Glutamatergic neuron (in vitro differentiated cells): ENCODE measurements at regions not wholly inside any gene's neighbourhood (a gene's known extent, or its start where the extent isn't known, plus 50 kb on each side); places are given as distances from the start of the nearest gene placed in this dataset.

ENCODE experiments used
- DNase-seq: peaks from one replicate; pipeline ENCODE4 v3.0.0; 2022
- H3K27ac Mint-ChIP-seq: one replicate; pipeline ENCODE4 v1.8.0; 2020; ENCODE audit warnings: mild to moderate bottlenecking, mixed read lengths, inconsistent platforms; ENCODE audit not compliant: unreplicated experiment
- H3K27me3 Mint-ChIP-seq: one replicate; pipeline ENCODE4 v1.8.0; 2020; ENCODE audit warnings: mild to moderate bottlenecking, moderate library complexity, mixed read lengths, inconsistent platforms; ENCODE audit not compliant: unreplicated experiment
- H3K36me3 Mint-ChIP-seq: one replicate; pipeline ENCODE4 v1.8.0; 2020; ENCODE audit warnings: mild to moderate bottlenecking, mixed read lengths, inconsistent platforms; ENCODE audit not compliant: unreplicated experiment
- H3K4me1 Mint-ChIP-seq: one replicate; pipeline ENCODE4 v1.8.0; 2020; ENCODE audit warnings: mild to moderate bottlenecking, low read depth, mixed read lengths, inconsistent platforms; ENCODE audit not compliant: unreplicated experiment
- H3K4me3 Mint-ChIP-seq: one replicate; pipeline ENCODE4 v1.8.0; 2020; ENCODE audit warnings: mild to moderate bottlenecking, mixed read lengths, inconsistent platforms; ENCODE audit not compliant: unreplicated experiment
- H3K9me3 Mint-ChIP-seq: one replicate; pipeline ENCODE4 v1.8.0; 2020; ENCODE audit warnings: mild to moderate bottlenecking, moderate library complexity, mixed read lengths, inconsistent platforms; ENCODE audit not compliant: unreplicated experiment
- TF ChIP-seq, protein P1 (sequence below): fragments of 200-600 bp; sonication (generic); IDR thresholded peaks from one replicate; pipeline ENCODE4 v1.5.0; 2021; ENCODE audit not compliant: partially characterized antibody, unreplicated experiment

DNA sequence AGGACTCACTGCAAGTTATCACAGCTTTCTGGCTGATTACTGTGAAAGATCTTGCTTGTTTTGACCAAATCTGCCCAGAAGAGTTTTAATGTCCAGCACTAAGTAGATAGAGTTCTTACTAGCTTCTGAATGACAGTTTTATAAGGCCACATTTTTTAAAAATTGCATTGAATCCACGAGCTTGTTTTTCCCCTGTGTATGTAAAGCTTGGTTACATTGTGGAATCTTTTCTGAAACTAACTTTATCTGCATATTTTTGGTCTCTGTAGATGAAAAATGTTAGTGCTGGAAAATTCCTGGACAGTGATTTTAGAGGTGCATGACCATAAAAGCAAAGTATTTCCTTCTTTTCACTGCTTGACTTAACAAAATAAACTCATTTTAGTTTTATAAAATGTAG is 650.3 kb upstream of the FAM241A start:
- H3K4me3 Mint-ChIP-seq = no peak overlapping the region
- TF ChIP-seq, protein P1, sequence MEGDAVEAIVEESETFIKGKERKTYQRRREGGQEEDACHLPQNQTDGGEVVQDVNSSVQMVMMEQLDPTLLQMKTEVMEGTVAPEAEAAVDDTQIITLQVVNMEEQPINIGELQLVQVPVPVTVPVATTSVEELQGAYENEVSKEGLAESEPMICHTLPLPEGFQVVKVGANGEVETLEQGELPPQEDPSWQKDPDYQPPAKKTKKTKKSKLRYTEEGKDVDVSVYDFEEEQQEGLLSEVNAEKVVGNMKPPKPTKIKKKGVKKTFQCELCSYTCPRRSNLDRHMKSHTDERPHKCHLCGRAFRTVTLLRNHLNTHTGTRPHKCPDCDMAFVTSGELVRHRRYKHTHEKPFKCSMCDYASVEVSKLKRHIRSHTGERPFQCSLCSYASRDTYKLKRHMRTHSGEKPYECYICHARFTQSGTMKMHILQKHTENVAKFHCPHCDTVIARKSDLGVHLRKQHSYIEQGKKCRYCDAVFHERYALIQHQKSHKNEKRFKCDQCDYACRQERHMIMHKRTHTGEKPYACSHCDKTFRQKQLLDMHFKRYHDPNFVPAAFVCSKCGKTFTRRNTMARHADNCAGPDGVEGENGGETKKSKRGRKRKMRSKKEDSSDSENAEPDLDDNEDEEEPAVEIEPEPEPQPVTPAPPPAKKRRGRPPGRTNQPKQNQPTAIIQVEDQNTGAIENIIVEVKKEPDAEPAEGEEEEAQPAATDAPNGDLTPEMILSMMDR = no peak
- H3K36me3 Mint-ChIP-seq = no peaks in the 10 kb centered on the region
- DNase-seq = no peak
- peaks cover 5% of the 10 kb centered on the region for H3K27me3 Mint-ChIP-seq
- H3K4me1 Mint-ChIP-seq = no peaks in the 10 kb centered on the region
- H3K27ac Mint-ChIP-seq = no peak overlapping the region
- no peaks in the 10 kb centered on the region for H3K9me3 Mint-ChIP-seq

DNA sequence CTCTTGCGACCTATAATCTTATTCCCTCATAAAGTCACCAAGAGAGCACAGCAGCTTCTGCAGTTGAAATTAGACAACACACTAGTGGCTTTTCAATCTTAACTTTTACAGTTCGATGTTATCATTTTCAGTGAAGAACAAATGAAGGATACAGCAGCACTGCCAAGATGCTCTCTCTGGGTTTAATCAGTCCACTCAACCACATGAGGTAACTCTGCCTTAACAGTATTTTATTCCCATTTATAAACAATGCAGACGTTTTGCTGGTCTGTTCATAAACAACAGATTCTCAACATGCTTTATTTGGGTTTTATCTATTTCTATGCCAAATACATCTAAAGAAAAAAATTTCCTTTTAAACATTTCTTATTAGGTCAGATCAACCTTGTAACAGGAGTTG is 646.0 kb upstream of the FAM241A start:
- no peaks in the 10 kb centered on the region for H3K36me3 Mint-ChIP-seq

DNA sequence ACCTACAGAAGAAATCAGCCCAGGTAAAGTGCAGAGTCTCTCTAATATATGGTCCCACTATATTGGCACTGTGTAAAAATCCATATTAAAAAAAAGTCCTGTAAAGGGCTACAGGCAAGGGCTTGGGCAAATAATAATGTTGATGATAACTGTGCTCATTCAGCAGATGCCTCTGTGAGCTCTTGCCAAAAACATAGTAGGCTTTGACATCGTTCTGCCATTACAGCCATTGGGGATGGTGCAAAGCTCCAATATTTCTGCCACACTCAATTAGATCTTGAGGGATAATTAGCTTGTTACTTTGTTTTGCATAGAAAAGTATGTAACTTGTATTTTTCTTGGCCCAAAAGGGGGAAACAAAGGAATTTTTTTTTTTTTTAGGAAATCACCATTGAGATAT is 645.5 kb upstream of the FAM241A start:
- DNase-seq = no peak
- Mint-ChIP-seq H3K4me3 (no peak overlapping the region), H3K4me1 (no peaks in the 10 kb centered on the region), H3K9me3 (peaks cover 2% of the 10 kb centered on the region), H3K27me3 (peaks cover 3% of the 10 kb centered on the region), H3K36me3 (no peaks in the 10 kb centered on the region), H3K27ac (no peak overlapping the region)
- TF ChIP-seq, protein P1 = no peak

More for the DNA sequence above, 646.0 kb upstream of the FAM241A start:
- peaks cover 3% of the 10 kb centered on the region for H3K27me3 Mint-ChIP-seq
- TF ChIP-seq, protein P1 = no peak
- H3K9me3 Mint-ChIP-seq = no peaks in the 10 kb centered on the region
- H3K27ac Mint-ChIP-seq = no peak overlapping the region
- no peak overlapping the region for H3K4me3 Mint-ChIP-seq
- DNase-seq = no peak
- H3K4me1 Mint-ChIP-seq = no peaks in the 10 kb centered on the region

DNA sequence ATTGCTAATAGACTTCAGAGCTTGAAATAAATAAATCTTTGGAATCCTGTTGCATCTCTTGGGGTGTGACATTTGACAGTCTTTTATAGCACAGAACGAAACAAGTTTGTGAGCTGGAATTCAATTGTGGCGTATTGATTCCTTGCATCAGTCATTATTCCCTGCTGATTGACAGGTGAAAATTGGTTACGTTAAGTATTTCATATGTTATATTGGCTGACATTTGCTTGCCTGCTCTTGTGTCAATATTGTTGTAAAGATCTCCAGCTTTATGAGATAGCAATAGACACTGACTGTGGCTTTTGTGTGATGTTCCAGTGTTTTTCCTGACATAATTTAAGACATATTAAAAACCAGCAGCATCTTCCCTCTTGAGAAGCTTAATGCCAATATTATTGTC is 644.4 kb upstream of the FAM241A start:
- no peaks in the 10 kb centered on the region for H3K36me3 Mint-ChIP-seq
- TF ChIP-seq, protein P1 = no peak
- no peak overlapping the region for H3K27ac Mint-ChIP-seq
- peaks cover 3% of the 10 kb centered on the region for H3K27me3 Mint-ChIP-seq
- DNase-seq = no peak
- H3K9me3 Mint-ChIP-seq = peaks cover 2% of the 10 kb centered on the region
- H3K4me1 Mint-ChIP-seq = no peaks in the 10 kb centered on the region
- no peak overlapping the region for H3K4me3 Mint-ChIP-seq

DNA sequence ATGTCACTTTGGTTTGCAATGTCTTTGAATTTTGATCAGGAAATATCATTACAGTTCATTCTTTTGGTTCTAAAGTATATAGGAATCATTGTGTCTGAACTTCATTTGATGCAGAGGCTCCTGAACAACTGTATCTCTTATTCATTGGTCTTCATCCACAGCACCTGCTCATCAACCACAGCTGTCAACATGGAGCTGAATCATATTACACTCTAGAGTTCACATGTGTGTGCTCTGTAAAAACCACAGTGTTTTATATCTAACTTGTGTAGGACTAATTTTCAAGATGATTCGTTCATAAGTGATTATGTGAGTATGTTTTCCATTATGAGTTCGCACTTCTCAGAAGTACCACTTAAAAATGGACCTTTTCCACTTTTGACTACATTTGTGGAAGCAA is 643.3 kb upstream of the FAM241A start:
- no peak overlapping the region for H3K27ac Mint-ChIP-seq
- H3K4me1 Mint-ChIP-seq = no peaks in the 10 kb centered on the region
- TF ChIP-seq, protein P1 = no peak
- H3K27me3 Mint-ChIP-seq = peaks cover under 1% of the 10 kb centered on the region
- no peak for DNase-seq
- no peak overlapping the region for H3K4me3 Mint-ChIP-seq
- no peaks in the 10 kb centered on the region for H3K36me3 Mint-ChIP-seq
- H3K9me3 Mint-ChIP-seq = peaks cover 2% of the 10 kb centered on the region
